Body of pancreas (tissue), 4 donors: ENCODE measurements at regions not wholly inside any gene's neighbourhood (a gene's known extent, or its start where the extent isn't known, plus 50 kb on each side); places are given as distances from the start of the nearest gene placed in this dataset.

Experiments
- POLR2A ChIP-seq, 3 donors: fragments of 450-650 bp; IDR thresholded peaks; one replicate each; pipeline ENCODE4 v1.6.1; 2016; ENCODE audit warnings: antibody characterized with exemption in 3 of 3, mild to moderate bottlenecking in 2 of 3
- TF ChIP-seq, protein P1 (sequence below), 7 experiments: fragments of 450-650 bp in 4 of 7; fragments of 200-600 bp in 3 of 7; sonication (generic) in 3 of 7; IDR thresholded peaks; one replicate each; pipeline ENCODE4 v1.5.1; 2016 to 2019; ENCODE audit warnings: antibody characterized with exemption in 7 of 7

DNA sequence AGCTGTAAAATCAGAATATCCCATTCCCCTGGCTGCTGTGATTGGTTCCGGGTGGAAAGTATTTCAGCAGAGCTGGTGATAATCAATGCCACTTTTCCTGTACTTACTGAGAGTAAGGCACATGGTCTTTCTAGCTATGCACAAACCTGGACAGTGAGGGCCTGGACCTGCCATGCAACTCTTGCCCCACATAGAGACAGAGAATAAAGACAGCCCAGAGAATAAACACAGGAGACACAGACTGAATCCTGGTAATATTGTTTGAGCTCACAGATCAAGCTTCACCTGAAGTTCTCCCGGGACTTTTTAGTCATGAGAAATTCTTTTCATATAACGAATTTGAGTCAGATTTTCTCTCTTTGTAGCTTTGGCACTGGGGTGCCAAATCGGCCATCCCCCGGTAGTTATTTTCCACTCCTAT, 81.9 kb downstream of the ACAA2 start:
- TF ChIP-seq, protein P1, sequence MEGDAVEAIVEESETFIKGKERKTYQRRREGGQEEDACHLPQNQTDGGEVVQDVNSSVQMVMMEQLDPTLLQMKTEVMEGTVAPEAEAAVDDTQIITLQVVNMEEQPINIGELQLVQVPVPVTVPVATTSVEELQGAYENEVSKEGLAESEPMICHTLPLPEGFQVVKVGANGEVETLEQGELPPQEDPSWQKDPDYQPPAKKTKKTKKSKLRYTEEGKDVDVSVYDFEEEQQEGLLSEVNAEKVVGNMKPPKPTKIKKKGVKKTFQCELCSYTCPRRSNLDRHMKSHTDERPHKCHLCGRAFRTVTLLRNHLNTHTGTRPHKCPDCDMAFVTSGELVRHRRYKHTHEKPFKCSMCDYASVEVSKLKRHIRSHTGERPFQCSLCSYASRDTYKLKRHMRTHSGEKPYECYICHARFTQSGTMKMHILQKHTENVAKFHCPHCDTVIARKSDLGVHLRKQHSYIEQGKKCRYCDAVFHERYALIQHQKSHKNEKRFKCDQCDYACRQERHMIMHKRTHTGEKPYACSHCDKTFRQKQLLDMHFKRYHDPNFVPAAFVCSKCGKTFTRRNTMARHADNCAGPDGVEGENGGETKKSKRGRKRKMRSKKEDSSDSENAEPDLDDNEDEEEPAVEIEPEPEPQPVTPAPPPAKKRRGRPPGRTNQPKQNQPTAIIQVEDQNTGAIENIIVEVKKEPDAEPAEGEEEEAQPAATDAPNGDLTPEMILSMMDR (IDR thresholded peaks at IDR 0.05): no peak
- no peak for TF ChIP-seq POLR2A (IDR thresholded peaks at IDR 0.05)
